ENCODE measurements at regions not wholly inside any gene's neighbourhood (a gene's known extent, or its start where the extent isn't known, plus 50 kb on each side); places are given as distances from the start of the nearest gene placed in this dataset.

GRCh38 chr21:23686737-23687523 is 1920.4 kb downstream of the MRPL39 start:
- DNase-seq (ENCODE audit: low read depth, low spot score) (no peak), FAIRE-seq (no peak)
- no peak overlapping the region for H2AFZ ChIP-seq (ENCODE audit: control insufficient read depth, low read length)
- no peak overlapping the region for H3K4me2 ChIP-seq (ENCODE audit: control insufficient read depth, extremely low read depth, insufficient read depth, low read depth, low read length)
- no peaks in the 10 kb centered on the region for H3K79me2 ChIP-seq (ENCODE audit: control insufficient read depth, insufficient read depth, low read length)
- TF ChIP-seq, protein P1, sequence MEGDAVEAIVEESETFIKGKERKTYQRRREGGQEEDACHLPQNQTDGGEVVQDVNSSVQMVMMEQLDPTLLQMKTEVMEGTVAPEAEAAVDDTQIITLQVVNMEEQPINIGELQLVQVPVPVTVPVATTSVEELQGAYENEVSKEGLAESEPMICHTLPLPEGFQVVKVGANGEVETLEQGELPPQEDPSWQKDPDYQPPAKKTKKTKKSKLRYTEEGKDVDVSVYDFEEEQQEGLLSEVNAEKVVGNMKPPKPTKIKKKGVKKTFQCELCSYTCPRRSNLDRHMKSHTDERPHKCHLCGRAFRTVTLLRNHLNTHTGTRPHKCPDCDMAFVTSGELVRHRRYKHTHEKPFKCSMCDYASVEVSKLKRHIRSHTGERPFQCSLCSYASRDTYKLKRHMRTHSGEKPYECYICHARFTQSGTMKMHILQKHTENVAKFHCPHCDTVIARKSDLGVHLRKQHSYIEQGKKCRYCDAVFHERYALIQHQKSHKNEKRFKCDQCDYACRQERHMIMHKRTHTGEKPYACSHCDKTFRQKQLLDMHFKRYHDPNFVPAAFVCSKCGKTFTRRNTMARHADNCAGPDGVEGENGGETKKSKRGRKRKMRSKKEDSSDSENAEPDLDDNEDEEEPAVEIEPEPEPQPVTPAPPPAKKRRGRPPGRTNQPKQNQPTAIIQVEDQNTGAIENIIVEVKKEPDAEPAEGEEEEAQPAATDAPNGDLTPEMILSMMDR (optimal IDR thresholded peaks at IDR 0.05 in 1 of 3, IDR thresholded peaks at IDR 0.05 in 1 of 3, conservative IDR thresholded peaks at IDR 0.05 in 1 of 3; ENCODE audit: extremely low read depth in 1 of 3, insufficient read depth in 2 of 3, low read length in 3 of 3) = no peak
- TF ChIP-seq EZH2 (IDR thresholded peaks at IDR 0.05; ENCODE audit: low read length) = no peak
- H3K36me3 ChIP-seq (ENCODE audit: control insufficient read depth in 2 of 2, extremely low read depth in 1 of 2, insufficient read depth in 2 of 2, low read length in 2 of 2) = no peaks in the 10 kb centered on the region
- no peaks in the 10 kb centered on the region for H3K9me1 ChIP-seq (ENCODE audit: control insufficient read depth, extremely low read depth, insufficient read depth, low read length)
- dilution Hi-C loops (cut with MboI; ENCODE audit: extremely low pct_ligation_motif_present, low sequenced_read_pairs) = no loop called here
- no peaks in the 10 kb centered on the region for H3K27me3 ChIP-seq (ENCODE audit: control insufficient read depth, extremely low read depth, insufficient read depth, low read length)
- no peaks in the 10 kb centered on the region for H3K4me1 ChIP-seq (ENCODE audit: control insufficient read depth, extremely low read depth, insufficient read depth, low read length)
- no peak overlapping the region for H3K27ac ChIP-seq (ENCODE audit: control insufficient read depth, insufficient read depth, low read length)
- no peaks in the 10 kb centered on the region for H3K9me3 ChIP-seq (ENCODE audit: control insufficient read depth, low read depth, low read length)
- H3K9ac ChIP-seq (ENCODE audit: control insufficient read depth, extremely low read depth, insufficient read depth, low read length) = no peak overlapping the region
- H3K4me3 ChIP-seq (ENCODE audit: control insufficient read depth in 2 of 3, extremely low read depth in 1 of 3, insufficient read depth in 2 of 3, low read depth in 1 of 3, low read length in 3 of 3) = no peak overlapping the region
- no peaks in the 10 kb centered on the region for H4K20me1 ChIP-seq (ENCODE audit: control insufficient read depth, extremely low read depth, insufficient read depth, low read length)

DNA sequence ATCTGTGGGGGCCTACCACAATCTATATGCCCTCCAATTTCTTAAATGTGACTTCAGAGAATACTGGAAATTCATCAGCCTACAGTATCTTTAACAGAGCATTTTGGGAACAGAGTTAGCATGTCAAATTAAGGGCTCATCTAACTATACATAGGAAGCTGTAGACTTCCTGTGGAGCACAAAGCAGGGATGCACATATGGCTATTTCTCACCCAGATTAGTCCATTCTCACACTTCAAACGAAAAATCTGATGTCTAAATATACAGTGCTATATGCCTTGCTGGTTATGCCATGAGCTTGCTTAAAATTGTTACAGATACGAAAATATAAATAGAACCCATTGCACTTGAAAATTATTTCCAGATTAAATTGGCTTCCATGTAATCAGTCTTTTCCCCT is 1922.8 kb downstream of the MRPL39 start:
- no peaks in the 10 kb centered on the region for H3K27me3 ChIP-seq (ENCODE audit: control insufficient read depth, extremely low read depth, insufficient read depth, low read length)
- no peaks in the 10 kb centered on the region for H3K4me1 ChIP-seq (ENCODE audit: control insufficient read depth, extremely low read depth, insufficient read depth, low read length)
- H3K36me3 ChIP-seq (ENCODE audit: control insufficient read depth in 2 of 2, extremely low read depth in 1 of 2, insufficient read depth in 2 of 2, low read length in 2 of 2) = no peaks in the 10 kb centered on the region
- dilution Hi-C loops (cut with MboI; ENCODE audit: extremely low pct_ligation_motif_present, low sequenced_read_pairs) = no loop called here
- no peaks in the 10 kb centered on the region for H3K79me2 ChIP-seq (ENCODE audit: control insufficient read depth, insufficient read depth, low read length)
- no peak overlapping the region for H3K27ac ChIP-seq (ENCODE audit: control insufficient read depth, insufficient read depth, low read length)
- no peaks in the 10 kb centered on the region for H4K20me1 ChIP-seq (ENCODE audit: control insufficient read depth, extremely low read depth, insufficient read depth, low read length)
- H3K9ac ChIP-seq (ENCODE audit: control insufficient read depth, extremely low read depth, insufficient read depth, low read length) = no peak overlapping the region
- no peak for FAIRE-seq
- H2AFZ ChIP-seq (ENCODE audit: control insufficient read depth, low read length) = no peak overlapping the region
- TF ChIP-seq EZH2 (IDR thresholded peaks at IDR 0.05; ENCODE audit: low read length) = no peak
- TF ChIP-seq, protein P1 (optimal IDR thresholded peaks at IDR 0.05 in 1 of 3, IDR thresholded peaks at IDR 0.05 in 1 of 3, conservative IDR thresholded peaks at IDR 0.05 in 1 of 3; ENCODE audit: extremely low read depth in 1 of 3, insufficient read depth in 2 of 3, low read length in 3 of 3) = no peak
- H3K4me3 ChIP-seq (ENCODE audit: control insufficient read depth in 2 of 3, extremely low read depth in 1 of 3, insufficient read depth in 2 of 3, low read depth in 1 of 3, low read length in 3 of 3) = no peak overlapping the region
- H3K4me2 ChIP-seq (ENCODE audit: control insufficient read depth, extremely low read depth, insufficient read depth, low read depth, low read length) = no peak overlapping the region
- no peak for DNase-seq (ENCODE audit: low read depth, low spot score)
- peaks cover 2% of the 10 kb centered on the region for H3K9me3 ChIP-seq (ENCODE audit: control insufficient read depth, low read depth, low read length)
- H3K9me1 ChIP-seq (ENCODE audit: control insufficient read depth, extremely low read depth, insufficient read depth, low read length) = no peaks in the 10 kb centered on the region

Measured in keratinocyte (primary cell).